ENCODE measurements at regions not wholly inside any gene's neighbourhood (a gene's known extent, or its start where the extent isn't known, plus 50 kb on each side); places are given as distances from the start of the nearest gene placed in this dataset.

- TF ChIP-seq SIX5 (IDR thresholded peaks at IDR 0.05; ENCODE audit: low read depth, low read length, severe bottlenecking) (no peak), RAD21 (IDR thresholded peaks at IDR 0.05; ENCODE audit: insufficient read depth, low read depth, low read length) (peak; percentile 21; the same call in 1 of the 2 replicates), ELK1 (IDR thresholded peaks at IDR 0.05; ENCODE audit: low read depth, low read length) (no peak), BRCA1 (IDR thresholded peaks at IDR 0.05; ENCODE audit: low read depth, low read length) (no peak), JUND (IDR thresholded peaks at IDR 0.05; ENCODE audit: low read depth, low read length) (no peak)
- TF ChIP-seq, protein P1, sequence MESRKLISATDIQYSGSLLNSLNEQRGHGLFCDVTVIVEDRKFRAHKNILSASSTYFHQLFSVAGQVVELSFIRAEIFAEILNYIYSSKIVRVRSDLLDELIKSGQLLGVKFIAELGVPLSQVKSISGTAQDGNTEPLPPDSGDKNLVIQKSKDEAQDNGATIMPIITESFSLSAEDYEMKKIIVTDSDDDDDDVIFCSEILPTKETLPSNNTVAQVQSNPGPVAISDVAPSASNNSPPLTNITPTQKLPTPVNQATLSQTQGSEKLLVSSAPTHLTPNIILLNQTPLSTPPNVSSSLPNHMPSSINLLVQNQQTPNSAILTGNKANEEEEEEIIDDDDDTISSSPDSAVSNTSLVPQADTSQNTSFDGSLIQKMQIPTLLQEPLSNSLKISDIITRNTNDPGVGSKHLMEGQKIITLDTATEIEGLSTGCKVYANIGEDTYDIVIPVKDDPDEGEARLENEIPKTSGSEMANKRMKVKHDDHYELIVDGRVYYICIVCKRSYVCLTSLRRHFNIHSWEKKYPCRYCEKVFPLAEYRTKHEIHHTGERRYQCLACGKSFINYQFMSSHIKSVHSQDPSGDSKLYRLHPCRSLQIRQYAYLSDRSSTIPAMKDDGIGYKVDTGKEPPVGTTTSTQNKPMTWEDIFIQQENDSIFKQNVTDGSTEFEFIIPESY (IDR thresholded peaks at IDR 0.05), result no peak
These were observed 756.6 kb upstream of the ARPP21 start (continued) for GRCh38 chr3:34882764-34883163.

GRCh38 chr3:34884007-34884406 lies 755.3 kb upstream of the ARPP21 start:
- in situ Hi-C loops (cut with MboI) (no loop called here), intact Hi-C loops (cut with micrococcal nuclease; ENCODE audit: unreplicated experiment) (no loop called here)
- Histone ChIP-seq H3K9me3 (replicated peaks; ENCODE audit: control insufficient read depth, insufficient read depth, low read length) (no peaks in the 10 kb centered on the region), H3K27me3 (replicated peaks in 1 of 2; ENCODE audit: control insufficient read depth in 2 of 2, insufficient read depth in 2 of 2, low read length in 1 of 2) (no peaks in the 10 kb centered on the region), H2AFZ (ENCODE audit: control insufficient read depth, low read depth, low read length) (no peak overlapping the region), H3K79me2 (ENCODE audit: control insufficient read depth, insufficient read depth, low read length) (no peaks in the 10 kb centered on the region), H3K9ac (ENCODE audit: control insufficient read depth, insufficient read depth, low read length) (no peak overlapping the region), H3K27ac (ENCODE audit: control insufficient read depth, insufficient read depth) (no peak overlapping the region), H3K4me1 (ENCODE audit: control insufficient read depth, insufficient read depth, low read length) (no peaks in the 10 kb centered on the region), H4K20me1 (ENCODE audit: control insufficient read depth, insufficient read depth) (no peaks in the 10 kb centered on the region), H3K4me2 (ENCODE audit: control insufficient read depth, insufficient read depth) (no peak overlapping the region), H3K4me3 (no peak overlapping the region), H3K36me3 (ENCODE audit: control insufficient read depth in 2 of 2, insufficient read depth in 2 of 2, low read length in 1 of 2) (no peaks in the 10 kb centered on the region)
- POLR2A ChIA-PET, result no interaction called here
- FAIRE-seq, result no peak
- no TSS peak for BruUV-seq (replicated peaks)
- SMC1A ChIA-PET (ENCODE audit: uncharacterized antibody, unreplicated experiment), result no interaction called here
- no peak for ATAC-seq
- no peak for DNase-seq (ENCODE audit: low read depth, low spot score)
- 0% methylated on average over 2 of the region's 2 CpGs for WGBS (ENCODE audit: insufficient coverage, insufficient replicate concordance, low lambda C conversion rate, missing lambda C conversion rate)
- CTCF ChIA-PET, result no interaction called here
- RAD21 ChIA-PET (ENCODE audit: unreplicated experiment), result no interaction called here
- TF ChIP-seq GABPA (IDR thresholded peaks at IDR 0.05; ENCODE audit: low read depth) (no peak), MTA2 (IDR thresholded peaks at IDR 0.05; ENCODE audit: low read depth) (no peak), MEF2B (IDR thresholded peaks at IDR 0.05; ENCODE audit: partially characterized antibody, poor library complexity, severe bottlenecking) (no peak), ZNF592 (IDR thresholded peaks at IDR 0.05) (no peak), CBX3 (IDR thresholded peaks at IDR 0.05; ENCODE audit: borderline replicate concordance, low read depth) (no peak), NFYA (IDR thresholded peaks at IDR 0.05; ENCODE audit: borderline replicate concordance, low read depth, low read length) (no peak), NR2C1 (IDR thresholded peaks at IDR 0.05) (no peak), ZSCAN29 (IDR thresholded peaks at IDR 0.05) (no peak), SPI1 (IDR thresholded peaks at IDR 0.05; ENCODE audit: borderline replicate concordance, insufficient read depth, low read depth, low read length) (no peak), BMI1 (IDR thresholded peaks at IDR 0.05; ENCODE audit: borderline replicate concordance) (no peak), HDGF (IDR thresholded peaks at IDR 0.05) (no peak), CEBPB (IDR thresholded peaks at IDR 0.05; ENCODE audit: borderline replicate concordance in 1 of 2, low read depth in 2 of 2, low read length in 2 of 2) (no peak), TAF1 (IDR thresholded peaks at IDR 0.05; ENCODE audit: borderline replicate concordance, low read depth, low read length) (no peak)
